CD8-positive, alpha-beta memory T cell (primary cell): ENCODE measurements at regions not wholly inside any gene's neighbourhood (a gene's known extent, or its start where the extent isn't known, plus 50 kb on each side); places are given as distances from the start of the nearest gene placed in this dataset.
A peak's percentile ranks its signal among the peaks of the same experiment; 100 is the strongest.

Experiments
- CTCF ChIA-PET: fragments of 350-600 bp; sonication (Branson Sonifier 250); formaldehyde crosslinking; loops from one replicate; lab custom pipeline; 2021; ENCODE audit warnings: antibody characterized with exemption; lab: Charles Lee
- POLR2A ChIA-PET: fragments of 350-600 bp; sonication (Branson Sonifier 250); formaldehyde crosslinking; loops from one replicate; lab custom pipeline; 2021; ENCODE audit warnings: antibody characterized with exemption; lab: Charles Lee
- DNase-seq, 5 donors: peaks; one replicate each; pipeline versions ENCODE4 v3.0.0 to v3.0.0-alpha.2; 2020 to 2022; ENCODE audit warnings: mixed read lengths in 1 of 5
- H3K27ac ChIP-seq: one replicate; pipeline ENCODE4 v1.7.0; 2013; ENCODE audit warnings: low read depth, mild to moderate bottlenecking, low read length, moderate library complexity
- H3K27me3 ChIP-seq: 2 replicates; pipeline ENCODE4 v1.7.0; 2013; ENCODE audit warnings: low read length, mild to moderate bottlenecking; ENCODE audit not compliant: insufficient read depth, poor library complexity, severe bottlenecking
- H3K36me3 ChIP-seq: 2 replicates; pipeline ENCODE4 v1.7.0; 2013; ENCODE audit warnings: mild to moderate bottlenecking, low read length, moderate library complexity; ENCODE audit not compliant: insufficient read depth
- H3K4me1 ChIP-seq: 2 replicates; pipeline ENCODE4 v1.7.0; 2013; ENCODE audit warnings: mild to moderate bottlenecking, low read length, moderate library complexity; ENCODE audit not compliant: insufficient read depth
- H3K4me3 ChIP-seq: 2 replicates; pipeline ENCODE4 v1.7.0; 2013; ENCODE audit warnings: mild to moderate bottlenecking, low read length
- H3K9me3 ChIP-seq: 2 replicates; pipeline ENCODE4 v1.7.0; 2013; ENCODE audit warnings: mild to moderate bottlenecking, low read length
- H3K27ac Mint-ChIP-seq, 8 donors: one replicate each; pipeline ENCODE4 v1.8.0; 2020 to 2021; ENCODE audit warnings: mixed read lengths in 8 of 8, mild to moderate bottlenecking in 6 of 8, inconsistent platforms in 3 of 8, moderate library complexity in 3 of 8
- H3K27me3 Mint-ChIP-seq, 2 donors: one replicate each; pipeline ENCODE4 v1.8.0; 2020 to 2021; ENCODE audit warnings: mixed read lengths in 2 of 2, mild to moderate bottlenecking in 1 of 2, moderate library complexity in 1 of 2
- H3K36me3 Mint-ChIP-seq, 3 donors: one replicate each; pipeline ENCODE4 v1.8.0; 2020 to 2021; ENCODE audit warnings: mixed read lengths in 3 of 3, inconsistent platforms in 1 of 3, mild to moderate bottlenecking in 1 of 3
- H3K4me1 Mint-ChIP-seq, 3 donors: one replicate each; pipeline ENCODE4 v1.8.0; 2020 to 2021; ENCODE audit warnings: mixed read lengths in 3 of 3, inconsistent platforms in 1 of 3, mild to moderate bottlenecking in 1 of 3
- H3K4me3 Mint-ChIP-seq, 7 donors: one replicate each; pipeline ENCODE4 v1.8.0; 2020 to 2021; ENCODE audit warnings: mixed read lengths in 7 of 7, mild to moderate bottlenecking in 6 of 7, moderate library complexity in 4 of 7, inconsistent platforms in 2 of 7
- H3K9me3 Mint-ChIP-seq, 5 donors: one replicate each; pipeline ENCODE4 v1.8.0; 2020 to 2022; ENCODE audit warnings: mixed read lengths in 5 of 5, mild to moderate bottlenecking in 3 of 5, moderate library complexity in 2 of 5, inconsistent platforms in 1 of 5

- ChIA-PET CTCF (no interaction called here), POLR2A (no interaction called here)
- H3K27ac ChIP-seq: no peak overlapping the region
- Mint-ChIP-seq H3K27me3 (no peaks in the 10 kb centered on the region), H3K4me3 (no peak overlapping the region), H3K4me1 (peaks cover 0 to 2% (median 2%) of the 10 kb centered on the region in 3 donors), H3K9me3 (no peaks in the 10 kb centered on the region), H3K36me3 (no peaks in the 10 kb centered on the region), H3K27ac (no peak overlapping the region)
- DNase-seq: no peak
- H3K4me1 ChIP-seq: peaks cover 7% of the 10 kb centered on the region
- H3K36me3 ChIP-seq: no peaks in the 10 kb centered on the region
- no peaks in the 10 kb centered on the region for H3K27me3 ChIP-seq
- H3K4me3 ChIP-seq: no peak overlapping the region
- no peaks in the 10 kb centered on the region for H3K9me3 ChIP-seq
These were observed 75.5 kb upstream of the KLF13 start for GRCh38 chr15:31251165-31251564.

- POLR2A ChIA-PET: no interaction called here
- H3K27me3 ChIP-seq: no peaks in the 10 kb centered on the region
- H3K36me3 ChIP-seq: no peaks in the 10 kb centered on the region
- no peaks in the 10 kb centered on the region for H3K36me3 Mint-ChIP-seq
- H3K4me1 Mint-ChIP-seq: peaks cover 8 to 13% (median 11%) of the 10 kb centered on the region in 3 donors
- DNase-seq: no peak
- H3K4me3 Mint-ChIP-seq: no peak overlapping the region
- no peaks in the 10 kb centered on the region for H3K9me3 Mint-ChIP-seq
- H3K4me3 ChIP-seq: no peak overlapping the region
- H3K4me1 ChIP-seq: peaks cover 15% of the 10 kb centered on the region
- no peaks in the 10 kb centered on the region for H3K27me3 Mint-ChIP-seq
- H3K9me3 ChIP-seq: no peaks in the 10 kb centered on the region
- no peak overlapping the region for H3K27ac ChIP-seq
- H3K27ac Mint-ChIP-seq: peak overlapping the region in 3 of 8 donors; percentile 6 to 69 (median 58)
- CTCF ChIA-PET: no interaction called here
These were observed 74.4 kb upstream of the KLF13 start for GRCh38 chr15:31252171-31252785.

GRCh38 chr15:31254431-31255175 lies 72.0 kb upstream of the KLF13 start:
- H3K36me3 Mint-ChIP-seq: no peaks in the 10 kb centered on the region
- H3K27ac Mint-ChIP-seq: no peak overlapping the region
- H3K4me1 ChIP-seq: peaks cover 17% of the 10 kb centered on the region
- ChIA-PET POLR2A (no interaction called here), CTCF (interaction anchor here (0.5 to 1.5 kb wide), 2 partner anchors 180 to 236 kb away, joined by 3 read pairs; no protein-coding TSS in a partner anchor)
- no peaks in the 10 kb centered on the region for H3K36me3 ChIP-seq
- H3K9me3 Mint-ChIP-seq: no peaks in the 10 kb centered on the region
- no peak for DNase-seq
- no peaks in the 10 kb centered on the region for H3K9me3 ChIP-seq
- peaks cover 26 to 32% (median 28%) of the 10 kb centered on the region in 3 donors for H3K4me1 Mint-ChIP-seq
- H3K27me3 ChIP-seq: no peaks in the 10 kb centered on the region
- H3K4me3 Mint-ChIP-seq: no peak overlapping the region
- H3K27me3 Mint-ChIP-seq: no peaks in the 10 kb centered on the region
- H3K27ac ChIP-seq: no peak overlapping the region
- H3K4me3 ChIP-seq: no peak overlapping the region

GRCh38 chr15:31255176-31255510 lies 71.5 kb upstream of the KLF13 start:
- no peaks in the 10 kb centered on the region for H3K27me3 ChIP-seq
- H3K27ac Mint-ChIP-seq: no peak overlapping the region
- no peak overlapping the region for H3K27ac ChIP-seq
- H3K4me1 ChIP-seq: peaks cover 17% of the 10 kb centered on the region
- H3K4me3 ChIP-seq: no peak overlapping the region
- no peaks in the 10 kb centered on the region for H3K36me3 ChIP-seq
- H3K4me3 Mint-ChIP-seq: no peak overlapping the region
- no peaks in the 10 kb centered on the region for H3K27me3 Mint-ChIP-seq
- no peak for DNase-seq
- no peaks in the 10 kb centered on the region for H3K9me3 ChIP-seq
- peaks cover 26 to 32% (median 28%) of the 10 kb centered on the region in 3 donors for H3K4me1 Mint-ChIP-seq
- CTCF ChIA-PET: interaction anchor here (1.0 kb wide), 1 partner anchor 235 kb away, joined by 3 read pairs; no protein-coding TSS in a partner anchor
- POLR2A ChIA-PET: no interaction called here
- H3K9me3 Mint-ChIP-seq: no peaks in the 10 kb centered on the region
- H3K36me3 Mint-ChIP-seq: no peaks in the 10 kb centered on the region

- Histone ChIP-seq H3K4me1 (peaks cover 17% of the 10 kb centered on the region), H3K4me3 (no peak overlapping the region), H3K9me3 (no peaks in the 10 kb centered on the region), H3K27me3 (no peaks in the 10 kb centered on the region), H3K36me3 (no peaks in the 10 kb centered on the region), H3K27ac (no peak overlapping the region)
- Mint-ChIP-seq H3K27me3 (no peaks in the 10 kb centered on the region), H3K9me3 (no peaks in the 10 kb centered on the region), H3K4me3 (no peak overlapping the region), H3K27ac (peak overlapping the region in 2 of 8 donors; percentile 10 to 47), H3K36me3 (no peaks in the 10 kb centered on the region), H3K4me1 (peaks cover 26 to 32% (median 28%) of the 10 kb centered on the region in 3 donors)
- CTCF ChIA-PET: interaction anchor here (1.0 to 1.3 kb wide), 3 partner anchors 11 to 234 kb away, joined by 3 to 5 read pairs (median 4); no protein-coding TSS in a partner anchor
- POLR2A ChIA-PET: no interaction called here
- DNase-seq: peak in 1 of 5 donors; percentile 17
These were observed 70.8 kb upstream of the KLF13 start for GRCh38 chr15:31255732-31256377.

- no peaks in the 10 kb centered on the region for H3K27me3 Mint-ChIP-seq
- POLR2A ChIA-PET: no interaction called here
- peaks cover 22% of the 10 kb centered on the region for H3K4me1 ChIP-seq
These were observed 70.0 kb upstream of the KLF13 start for GRCh38 chr15:31256378-31257265.

GRCh38 chr15:31257286-31257685 lies 69.3 kb upstream of the KLF13 start:
- no peaks in the 10 kb centered on the region for H3K9me3 Mint-ChIP-seq
- no peak for DNase-seq
- H3K36me3 Mint-ChIP-seq: no peaks in the 10 kb centered on the region
- Histone ChIP-seq H3K27ac (no peak overlapping the region), H3K4me3 (no peak overlapping the region), H3K36me3 (no peaks in the 10 kb centered on the region), H3K9me3 (no peaks in the 10 kb centered on the region), H3K4me1 (peaks cover 29% of the 10 kb centered on the region), H3K27me3 (no peaks in the 10 kb centered on the region)
- CTCF ChIA-PET: interaction anchor here (1.3 kb wide), 1 partner anchor 43 kb away, joined by 3 read pairs; no protein-coding TSS in a partner anchor
- H3K27ac Mint-ChIP-seq: peak overlapping the region in 1 of 8 donors; percentile 21
- POLR2A ChIA-PET: no interaction called here
- H3K4me3 Mint-ChIP-seq: peak overlapping the region in 1 of 7 donors; percentile 36
- peaks cover 30 to 44% (median 40%) of the 10 kb centered on the region in 3 donors for H3K4me1 Mint-ChIP-seq
- no peaks in the 10 kb centered on the region for H3K27me3 Mint-ChIP-seq

More at GRCh38 chr15:31256378-31257265, 70.0 kb upstream of the KLF13 start:
- DNase-seq: no peak
- H3K27me3 ChIP-seq: no peaks in the 10 kb centered on the region
- no peak overlapping the region for H3K27ac ChIP-seq
- Mint-ChIP-seq H3K4me3 (no peak overlapping the region), H3K9me3 (no peaks in the 10 kb centered on the region), H3K36me3 (no peaks in the 10 kb centered on the region), H3K4me1 (peaks cover 28 to 38% (median 34%) of the 10 kb centered on the region in 3 donors), H3K27ac (peak overlapping the region in 3 of 8 donors; percentile 41 to 87 (median 56))
- H3K36me3 ChIP-seq: no peaks in the 10 kb centered on the region
- CTCF ChIA-PET: interaction anchor here (1.2 to 1.3 kb wide), 2 partner anchors 10 to 42 kb away, joined by 4 to 5 read pairs; no protein-coding TSS in a partner anchor
- no peak overlapping the region for H3K4me3 ChIP-seq
- no peaks in the 10 kb centered on the region for H3K9me3 ChIP-seq
